ENCODE measurements at regions not wholly inside any gene's neighbourhood (a gene's known extent, or its start where the extent isn't known, plus 50 kb on each side); places are given as distances from the start of the nearest gene placed in this dataset.
A peak's percentile ranks its signal among the peaks of the same experiment; 100 is the strongest.

GRCh38 chr19:28426110-28426729 lies 786.7 kb downstream of the UQCRFS1 start:
- no peaks in the 10 kb centered on the region for H3K36me3 ChIP-seq
- H3K4me1 ChIP-seq, result no peaks in the 10 kb centered on the region
- H3K27me3 ChIP-seq, result no peaks in the 10 kb centered on the region
- no peak for DNase-seq (ENCODE audit: extremely low spot score in 2 of 2)
- intact Hi-C loops (cut with DNase I), result no loop called here
- H3K4me3 ChIP-seq, result no peak overlapping the region
- H3K27ac ChIP-seq, result no peak overlapping the region
- no peak for TF ChIP-seq POLR2A (IDR thresholded peaks at IDR 0.05)
- TF ChIP-seq, protein P1, sequence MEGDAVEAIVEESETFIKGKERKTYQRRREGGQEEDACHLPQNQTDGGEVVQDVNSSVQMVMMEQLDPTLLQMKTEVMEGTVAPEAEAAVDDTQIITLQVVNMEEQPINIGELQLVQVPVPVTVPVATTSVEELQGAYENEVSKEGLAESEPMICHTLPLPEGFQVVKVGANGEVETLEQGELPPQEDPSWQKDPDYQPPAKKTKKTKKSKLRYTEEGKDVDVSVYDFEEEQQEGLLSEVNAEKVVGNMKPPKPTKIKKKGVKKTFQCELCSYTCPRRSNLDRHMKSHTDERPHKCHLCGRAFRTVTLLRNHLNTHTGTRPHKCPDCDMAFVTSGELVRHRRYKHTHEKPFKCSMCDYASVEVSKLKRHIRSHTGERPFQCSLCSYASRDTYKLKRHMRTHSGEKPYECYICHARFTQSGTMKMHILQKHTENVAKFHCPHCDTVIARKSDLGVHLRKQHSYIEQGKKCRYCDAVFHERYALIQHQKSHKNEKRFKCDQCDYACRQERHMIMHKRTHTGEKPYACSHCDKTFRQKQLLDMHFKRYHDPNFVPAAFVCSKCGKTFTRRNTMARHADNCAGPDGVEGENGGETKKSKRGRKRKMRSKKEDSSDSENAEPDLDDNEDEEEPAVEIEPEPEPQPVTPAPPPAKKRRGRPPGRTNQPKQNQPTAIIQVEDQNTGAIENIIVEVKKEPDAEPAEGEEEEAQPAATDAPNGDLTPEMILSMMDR (IDR thresholded peaks at IDR 0.05), result no peak
- TF ChIP-seq POLR2AphosphoS5 (IDR thresholded peaks at IDR 0.05; ENCODE audit: insufficient read depth in 1 of 2, low read depth in 1 of 2), result no peak
- no peaks in the 10 kb centered on the region for H3K9me3 ChIP-seq

DNA sequence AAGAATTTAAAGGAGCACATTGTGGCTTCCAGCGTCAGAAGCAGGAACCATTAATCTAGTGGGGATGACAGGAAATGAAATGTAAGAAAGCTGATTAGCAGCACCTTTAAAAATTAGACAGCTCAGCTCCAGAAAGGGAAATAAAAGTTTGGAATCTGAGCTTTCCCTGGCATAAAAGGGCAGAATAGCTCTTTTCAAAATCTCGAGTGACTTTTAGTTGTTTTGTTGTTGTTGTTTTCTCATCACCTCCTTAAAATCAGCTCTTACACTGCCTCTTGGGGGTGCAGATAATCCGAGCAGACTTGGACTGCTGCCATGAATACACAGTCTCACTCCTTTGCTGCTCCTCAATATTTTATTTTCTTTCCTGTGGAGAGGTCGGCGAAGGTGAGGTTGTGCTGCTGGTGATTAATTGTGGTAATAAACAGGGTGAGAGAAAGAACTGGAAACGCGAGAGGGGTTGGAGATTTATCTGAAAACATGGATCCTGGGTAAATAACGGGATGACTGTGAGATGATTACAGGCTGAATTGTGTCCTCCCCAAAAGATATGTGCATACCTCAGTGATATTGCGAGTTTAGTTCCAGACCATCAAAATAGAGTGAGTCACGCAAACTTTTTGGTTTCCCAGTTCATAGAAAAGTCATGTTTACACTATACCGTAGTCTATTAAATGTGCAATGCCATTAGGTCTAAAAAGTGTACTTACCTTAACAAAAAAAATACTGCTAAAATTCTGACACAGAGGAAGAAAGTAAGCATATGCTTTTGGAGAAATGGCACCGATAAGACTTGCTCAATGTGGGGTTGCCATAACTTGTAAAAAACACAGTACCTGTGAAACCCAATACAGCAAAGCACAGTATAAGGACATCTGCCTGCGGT lies 787.7 kb downstream of the UQCRFS1 start:
- H3K4me1 ChIP-seq, result no peaks in the 10 kb centered on the region
- H3K27ac ChIP-seq, result no peak overlapping the region
- TF ChIP-seq, protein P1 (IDR thresholded peaks at IDR 0.05), result no peak
- TF ChIP-seq POLR2AphosphoS5 (IDR thresholded peaks at IDR 0.05; ENCODE audit: insufficient read depth in 1 of 2, low read depth in 1 of 2) (no peak), POLR2A (IDR thresholded peaks at IDR 0.05) (no peak)
- no peaks in the 10 kb centered on the region for H3K27me3 ChIP-seq
- H3K36me3 ChIP-seq, result no peaks in the 10 kb centered on the region
- intact Hi-C loops (cut with DNase I), result no loop called here
- no peak overlapping the region for H3K4me3 ChIP-seq
- DNase-seq (ENCODE audit: extremely low spot score in 2 of 2), result no peak
- H3K9me3 ChIP-seq, result no peaks in the 10 kb centered on the region

DNA sequence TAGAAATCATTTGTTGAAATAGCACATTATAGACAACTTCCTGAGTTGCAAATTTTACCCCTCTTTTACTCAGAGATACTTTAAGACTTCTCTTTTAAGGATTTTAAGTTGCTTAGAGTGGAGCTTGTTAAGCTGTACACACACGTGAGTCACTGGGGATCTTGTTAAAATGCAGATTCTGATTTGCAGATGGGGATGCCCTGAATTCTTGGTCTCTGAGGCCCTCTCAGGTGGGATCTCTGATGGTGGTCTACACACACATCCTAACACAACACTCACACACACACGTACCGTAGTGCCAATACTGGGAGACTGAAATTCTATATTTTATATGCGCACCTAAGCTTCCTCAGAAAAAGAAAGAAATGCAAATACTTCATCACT lies 788.3 kb downstream of the UQCRFS1 start:
- DNase-seq (ENCODE audit: extremely low spot score in 2 of 2), result no peak
- TF ChIP-seq POLR2AphosphoS5 (IDR thresholded peaks at IDR 0.05; ENCODE audit: insufficient read depth in 1 of 2, low read depth in 1 of 2), result no peak
- TF ChIP-seq POLR2A (IDR thresholded peaks at IDR 0.05), result no peak
- TF ChIP-seq, protein P1 (IDR thresholded peaks at IDR 0.05), result no peak
- no peaks in the 10 kb centered on the region for H3K27me3 ChIP-seq
- H3K4me3 ChIP-seq, result no peak overlapping the region
- no peaks in the 10 kb centered on the region for H3K4me1 ChIP-seq
- intact Hi-C loops (cut with DNase I), result no loop called here
- no peaks in the 10 kb centered on the region for H3K36me3 ChIP-seq
- H3K27ac ChIP-seq, result no peak overlapping the region
- H3K9me3 ChIP-seq, result no peaks in the 10 kb centered on the region

DNA sequence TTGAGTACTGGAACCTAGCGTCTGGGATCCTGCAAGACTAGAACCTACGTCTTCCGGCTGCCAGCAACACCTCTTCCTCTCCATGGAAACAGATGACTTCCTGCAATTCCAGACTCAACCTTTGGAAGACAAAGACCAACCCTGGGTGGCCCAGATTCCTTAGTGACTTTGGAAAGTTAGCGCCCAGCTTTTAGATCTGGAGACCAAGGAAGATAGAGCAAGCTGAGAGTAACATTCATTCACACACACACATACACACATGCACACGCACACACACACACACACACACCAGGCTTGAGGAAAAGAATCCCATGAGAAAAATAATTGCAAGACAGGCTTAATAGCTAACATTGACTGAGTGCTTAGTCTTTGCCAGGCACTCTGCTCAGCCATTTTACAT lies 788.9 kb downstream of the UQCRFS1 start:
- H3K36me3 ChIP-seq, result no peaks in the 10 kb centered on the region
- no peak overlapping the region for H3K4me3 ChIP-seq
- H3K27ac ChIP-seq, result no peak overlapping the region
- intact Hi-C loops (cut with DNase I), result no loop called here
- no peak for DNase-seq (ENCODE audit: extremely low spot score in 2 of 2)
- H3K9me3 ChIP-seq, result no peaks in the 10 kb centered on the region
- TF ChIP-seq POLR2A (IDR thresholded peaks at IDR 0.05), result no peak
- H3K4me1 ChIP-seq, result no peaks in the 10 kb centered on the region
- no peaks in the 10 kb centered on the region for H3K27me3 ChIP-seq

DNA sequence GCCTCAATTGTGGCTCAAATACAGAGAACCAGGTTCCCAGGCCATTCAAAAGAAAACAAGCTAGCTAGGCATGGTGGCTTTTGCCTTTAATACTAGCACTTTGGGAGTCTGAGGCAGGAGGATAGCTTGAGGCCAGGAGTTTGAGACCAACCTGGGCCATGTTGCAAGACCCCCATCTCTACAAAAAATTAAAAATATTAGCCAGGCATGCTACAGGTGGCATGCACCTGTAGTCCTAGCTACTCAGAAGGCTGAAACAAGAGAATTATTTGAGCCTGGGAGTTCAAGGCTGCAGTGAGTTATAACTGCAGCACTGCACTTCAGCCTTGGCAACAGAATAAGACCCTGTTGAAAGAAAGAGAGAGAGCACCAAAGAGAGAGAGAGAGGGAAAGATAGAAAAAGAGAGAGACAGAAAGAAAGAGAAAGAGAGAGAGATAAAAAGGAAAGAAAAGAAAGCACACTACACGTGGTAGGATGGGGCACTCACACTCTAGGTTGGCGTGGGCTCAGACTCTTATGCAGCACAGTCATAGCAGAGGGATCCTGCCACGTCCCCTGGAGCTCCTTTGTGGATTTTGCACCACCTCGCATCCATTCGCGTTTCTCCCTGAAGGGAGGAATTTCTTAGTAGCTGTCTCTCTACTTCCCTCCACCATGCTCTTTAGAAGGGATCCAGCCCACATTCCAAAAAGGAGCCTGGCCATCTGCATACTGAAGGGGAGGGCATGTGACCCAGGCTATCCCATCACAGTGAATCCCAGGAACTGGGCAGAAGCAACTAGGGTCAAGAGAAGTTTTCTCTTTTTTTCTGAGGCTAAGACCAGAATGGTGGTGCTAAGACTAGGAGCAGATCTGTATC lies 789.9 kb downstream of the UQCRFS1 start:
- Histone ChIP-seq H3K4me3 (no peak overlapping the region), H3K27ac (no peak overlapping the region), H3K4me1 (no peaks in the 10 kb centered on the region), H3K27me3 (no peaks in the 10 kb centered on the region), H3K36me3 (no peaks in the 10 kb centered on the region), H3K9me3 (no peaks in the 10 kb centered on the region)
- DNase-seq (ENCODE audit: extremely low spot score in 2 of 2), result peak in 1 of 2 donors; percentile 58
- intact Hi-C loops (cut with DNase I), result no loop called here
- TF ChIP-seq POLR2A (IDR thresholded peaks at IDR 0.05) (no peak), POLR2AphosphoS5 (IDR thresholded peaks at IDR 0.05; ENCODE audit: insufficient read depth in 1 of 2, low read depth in 1 of 2) (no peak)
- TF ChIP-seq, protein P1 (IDR thresholded peaks at IDR 0.05), result no peak

Measured in vagina (tissue), 2 donors.